Esophagus squamous epithelium (tissue), 4 donors: ENCODE measurements at regions not wholly inside any gene's neighbourhood (a gene's known extent, or its start where the extent isn't known, plus 50 kb on each side); places are given as distances from the start of the nearest gene placed in this dataset.

Source experiments
- CTCF ChIP-seq, 6 experiments: fragments of 450-650 bp in 4 of 6; fragments of 200-600 bp in 2 of 6; sonication (generic) in 2 of 6; IDR thresholded peaks; one replicate each; pipeline ENCODE4 v1.5.1; 2016 to 2019; ENCODE audit warnings: antibody characterized with exemption in 6 of 6, mild to moderate bottlenecking in 4 of 6, moderate library complexity in 4 of 6
- POLR2A ChIP-seq, 4 donors: fragments of 450-650 bp; IDR thresholded peaks; one replicate each; pipeline ENCODE4 v1.6.1; 2017; ENCODE audit warnings: antibody characterized with exemption in 4 of 4, mild to moderate bottlenecking in 4 of 4, moderate library complexity in 3 of 4

DNA sequence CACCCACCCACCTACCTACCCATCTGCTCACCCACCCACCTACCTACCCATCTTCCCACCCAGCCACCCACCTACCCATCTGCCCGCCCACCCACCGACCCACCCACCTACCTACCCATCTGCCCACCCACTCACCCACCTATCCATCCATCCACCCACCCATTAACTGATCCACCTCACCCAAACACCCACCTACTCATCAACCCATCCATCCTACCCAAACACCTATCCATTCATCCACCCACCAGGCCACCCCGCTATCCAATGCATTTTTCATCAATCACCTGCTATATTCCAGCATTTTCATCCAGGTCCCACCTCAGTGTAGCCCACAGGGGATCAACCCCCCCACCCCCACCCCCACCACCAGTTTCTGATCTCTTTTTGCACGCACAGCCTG is 121.8 kb downstream of the GLI2 start:
- no peak for TF ChIP-seq POLR2A (IDR thresholded peaks at IDR 0.05)
- no peak for TF ChIP-seq CTCF (IDR thresholded peaks at IDR 0.05)
